HG03066 (cell line): ENCODE measurements at regions not wholly inside any gene's neighbourhood (a gene's known extent, or its start where the extent isn't known, plus 50 kb on each side); places are given as distances from the start of the nearest gene placed in this dataset.

ENCODE experiments used
- ATAC-seq: cut with Tn5 transposase; IDR thresholded peaks from one replicate; pipeline ENCODE4 v1.9.1; 2021; ENCODE audit warnings: low read depth; ENCODE audit not compliant: unreplicated experiment

DNA sequence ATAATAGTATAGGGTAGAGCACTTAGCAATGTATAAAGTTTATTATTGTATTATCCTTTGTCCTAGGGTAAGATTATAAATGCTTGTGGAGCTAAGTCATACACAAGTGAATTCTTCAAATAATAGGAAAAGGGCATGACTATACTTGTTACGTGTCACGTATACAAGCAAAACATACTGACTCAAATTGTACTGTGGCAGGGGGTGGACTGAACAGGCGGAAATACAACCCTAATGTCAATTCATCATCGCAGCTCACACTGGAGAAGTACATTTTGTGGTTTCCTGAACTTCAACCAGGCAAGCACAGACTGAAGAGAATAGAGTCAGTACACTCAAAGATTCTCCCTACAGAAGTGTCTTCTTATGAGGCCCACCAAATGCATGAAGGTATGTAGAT lies 201.0 kb downstream of the MBD2 start:
- ATAC-seq = no peak

GRCh38 chr18:54020966-54021365 lies 203.5 kb downstream of the MBD2 start:
- ATAC-seq = no peak

DNA sequence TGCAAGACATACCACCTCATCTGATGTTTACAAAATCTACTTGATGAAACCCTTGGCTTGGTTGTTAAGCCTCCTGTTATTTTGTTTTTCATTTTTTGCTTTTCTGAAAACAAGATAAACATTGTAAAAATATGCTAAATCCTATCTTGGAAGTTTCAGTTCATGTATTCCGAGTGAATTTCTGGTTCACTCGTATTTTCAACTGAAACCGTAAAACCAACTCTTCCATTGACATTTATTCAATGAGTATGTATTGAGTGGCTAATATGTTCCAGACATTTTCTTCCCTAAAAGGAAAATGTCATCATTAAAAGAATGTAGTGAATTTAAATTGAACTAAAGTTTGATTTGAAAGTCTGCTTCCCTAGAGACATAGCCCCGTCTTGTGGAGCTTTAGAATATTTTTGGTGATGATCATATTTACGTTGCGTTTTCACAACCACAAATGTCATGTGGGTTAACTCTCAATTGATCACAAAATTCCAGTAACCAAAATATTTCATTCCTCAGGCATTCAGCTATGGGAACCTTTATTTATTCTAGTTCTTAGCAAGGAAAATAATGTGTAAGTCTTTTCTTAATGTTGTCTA lies 204.2 kb downstream of the MBD2 start:
- no peak for ATAC-seq

GRCh38 chr18:54019641-54020040 lies 204.8 kb downstream of the MBD2 start:
- no peak for ATAC-seq

- no peak for ATAC-seq
Observed at GRCh38 chr18:54013452-54013851, 211.0 kb downstream of the MBD2 start.

GRCh38 chr18:54004828-54005227 lies 219.6 kb downstream of the MBD2 start:
- no peak for ATAC-seq

DNA sequence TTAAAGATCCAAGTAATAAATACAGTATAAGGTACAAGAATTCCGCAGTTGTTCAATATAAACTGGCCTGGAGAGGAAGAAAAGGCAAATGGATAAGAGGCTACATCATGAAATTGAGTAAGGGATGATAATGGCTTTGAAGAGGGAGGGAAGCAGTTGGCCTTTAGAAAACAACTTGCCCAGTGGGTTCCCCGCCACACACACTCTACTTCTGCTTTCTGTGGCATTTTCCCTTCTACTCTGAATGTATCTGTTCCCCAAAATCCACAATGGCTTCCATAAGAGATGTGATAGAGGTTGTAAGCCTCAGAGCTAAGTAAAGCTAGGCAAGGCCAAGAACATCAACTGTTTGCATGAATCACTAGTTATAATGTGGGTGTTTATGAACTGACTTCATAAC lies 221.3 kb downstream of the MBD2 start:
- no peak for ATAC-seq

DNA sequence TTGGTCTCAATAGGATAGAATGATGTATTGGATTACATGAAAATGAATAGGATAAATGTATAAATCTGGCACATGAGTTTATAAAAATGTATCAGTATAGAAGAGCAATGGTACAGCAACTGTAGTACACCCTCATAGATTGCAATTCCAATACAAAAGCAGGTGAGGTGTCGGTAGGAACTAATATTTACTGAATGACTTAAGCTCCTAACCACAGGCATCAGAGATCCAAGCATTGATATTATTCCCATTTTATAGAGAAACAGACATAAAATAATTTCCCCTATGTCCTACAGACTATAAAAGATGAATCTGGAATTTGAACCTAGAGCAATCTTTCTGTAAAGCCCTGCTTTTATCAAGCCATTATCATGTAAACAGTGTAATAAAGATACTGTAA lies 227.4 kb downstream of the MBD2 start:
- ATAC-seq = no peak

- ATAC-seq = no peak
Observed at GRCh38 chr18:53994016-53994415, 230.5 kb downstream of the MBD2 start.

- no peak for ATAC-seq
Observed at GRCh38 chr18:53991805-53992204, 232.7 kb downstream of the MBD2 start.

DNA sequence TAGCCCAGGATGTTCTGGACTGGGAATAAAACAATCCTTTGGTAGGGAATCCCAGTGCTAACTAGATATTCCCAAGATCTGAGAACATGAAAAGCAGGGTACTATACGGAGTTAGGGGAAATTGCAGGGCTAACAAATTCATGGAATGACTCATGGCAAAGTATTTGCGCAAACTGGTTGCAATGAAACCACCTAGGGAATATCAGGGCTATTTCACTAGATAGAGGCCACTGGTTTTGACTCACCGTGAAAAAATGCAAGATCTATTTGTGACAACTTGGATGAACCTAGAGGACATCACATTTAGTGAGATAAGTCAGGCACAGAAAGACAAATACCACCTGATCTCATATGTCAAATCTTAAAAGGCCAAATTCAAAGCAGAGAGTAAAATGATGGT lies 233.3 kb downstream of the MBD2 start:
- ATAC-seq = no peak

DNA sequence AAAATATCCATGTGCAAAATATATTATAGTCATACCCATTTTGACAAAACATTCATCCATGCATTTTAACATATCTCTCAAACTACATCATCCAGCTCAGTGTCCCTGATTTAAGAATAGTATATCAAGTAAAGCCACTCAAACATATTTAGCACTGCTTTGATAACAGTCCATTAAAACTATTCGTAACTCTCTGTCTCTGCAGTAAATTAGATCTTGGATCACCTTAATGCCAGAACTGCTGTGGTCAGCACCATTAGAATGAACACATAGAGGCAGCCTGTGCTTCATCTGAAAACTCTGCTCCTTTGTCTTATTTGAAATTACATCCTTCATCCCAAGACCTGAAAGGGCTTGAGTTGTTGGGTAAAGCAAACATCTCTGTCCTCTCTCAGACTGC lies 234.0 kb downstream of the MBD2 start:
- ATAC-seq = no peak

- ATAC-seq = no peak
Observed at GRCh38 chr18:53984021-53984420, 240.4 kb downstream of the MBD2 start.

GRCh38 chr18:53971331-53971730 lies 253.1 kb downstream of the MBD2 start:
- ATAC-seq = no peak

GRCh38 chr18:53952700-53953099 lies 271.8 kb downstream of the MBD2 start:
- ATAC-seq = no peak

DNA sequence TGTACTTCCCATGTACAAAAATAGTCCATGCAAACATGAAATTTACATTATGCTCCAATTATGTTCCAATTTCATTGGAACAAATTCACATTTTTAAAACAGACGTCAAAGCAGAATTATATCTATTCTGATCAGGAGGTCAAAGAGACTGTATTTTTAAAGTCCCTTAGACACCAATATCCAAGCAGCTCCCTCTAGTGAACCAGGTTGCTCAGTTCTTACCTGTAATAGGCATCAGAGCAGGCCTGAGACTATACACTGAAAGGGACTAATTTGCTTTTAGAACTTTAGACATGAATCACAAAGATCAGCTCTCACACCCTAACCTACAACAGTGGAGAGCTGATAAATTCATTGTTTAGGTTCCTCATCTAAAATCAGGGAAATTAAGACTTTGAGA lies 273.9 kb downstream of the MBD2 start:
- no peak for ATAC-seq

GRCh38 chr18:53948991-53949390 lies 275.5 kb downstream of the MBD2 start:
- no peak for ATAC-seq

DNA sequence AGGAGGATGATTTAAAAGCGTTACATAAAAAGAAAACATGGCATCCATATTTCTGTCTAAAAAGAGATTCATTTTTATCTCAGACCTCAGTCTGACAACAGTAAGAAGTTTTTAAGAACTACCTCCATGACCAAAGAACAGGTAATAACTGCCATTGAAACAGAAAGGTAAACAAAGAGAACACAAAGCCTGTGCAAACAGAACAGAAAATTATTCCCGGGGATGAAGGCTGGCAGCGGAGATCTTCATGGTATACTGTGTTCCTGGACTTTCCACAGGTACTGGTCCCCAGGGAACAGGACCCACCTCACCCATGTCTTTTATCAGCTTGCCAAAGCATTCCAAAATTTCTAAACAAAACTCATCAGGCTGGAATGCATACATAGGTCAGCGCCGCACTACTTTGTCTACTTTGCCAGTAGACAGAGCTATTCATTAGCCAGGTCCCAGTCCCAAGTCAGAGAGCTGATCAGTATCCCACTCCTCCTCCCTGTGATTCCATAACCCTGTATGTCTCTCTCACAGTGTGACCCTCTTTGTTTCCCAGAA lies 277.3 kb downstream of the MBD2 start:
- no peak for ATAC-seq

- ATAC-seq = no peak
Observed at GRCh38 chr18:53946594-53946993, 277.9 kb downstream of the MBD2 start.

DNA sequence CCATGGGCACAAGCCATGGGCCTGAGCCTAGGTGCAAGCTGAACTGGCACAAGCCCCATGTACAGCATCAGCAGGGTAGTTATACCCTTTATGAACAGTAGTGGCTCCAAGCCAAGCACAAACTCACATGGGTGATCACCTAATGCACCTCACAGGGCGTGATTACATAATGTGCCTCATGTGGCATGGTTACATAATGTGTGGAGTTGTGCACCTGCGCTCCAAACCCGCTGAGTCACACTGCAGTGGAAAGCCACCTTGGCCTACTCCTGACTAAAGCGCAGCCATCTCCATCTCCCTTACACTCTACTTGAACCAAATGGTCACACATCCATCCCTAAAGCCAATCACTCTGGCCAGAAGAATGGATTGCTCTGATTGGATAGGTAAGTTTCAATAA lies 279.7 kb downstream of the MBD2 start:
- ATAC-seq = no peak

DNA sequence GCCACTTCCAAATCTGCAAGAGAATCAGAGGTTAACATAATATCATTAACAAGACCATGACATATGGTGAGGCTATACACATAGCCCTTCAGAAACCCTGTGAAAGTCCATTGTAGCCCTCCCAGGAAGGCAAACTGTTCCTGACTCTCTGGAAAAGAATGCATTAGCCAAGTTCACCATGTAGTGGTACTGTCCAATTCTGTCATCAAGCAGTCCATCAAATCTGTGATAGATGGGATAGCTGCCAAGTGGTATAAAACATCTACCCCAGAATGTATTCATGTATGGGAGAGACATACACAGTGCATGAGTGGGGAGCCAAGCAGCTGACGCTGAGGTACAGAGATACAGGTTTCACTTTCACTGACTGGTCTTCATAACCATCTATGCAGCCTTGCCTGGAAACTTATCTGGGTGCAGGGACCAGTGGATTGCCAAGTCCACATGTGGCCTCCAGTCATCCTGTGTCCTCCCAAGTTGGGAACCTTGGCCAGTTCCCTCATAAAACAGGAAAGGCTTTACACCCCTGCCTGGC lies 281.1 kb downstream of the MBD2 start:
- no peak for ATAC-seq

DNA sequence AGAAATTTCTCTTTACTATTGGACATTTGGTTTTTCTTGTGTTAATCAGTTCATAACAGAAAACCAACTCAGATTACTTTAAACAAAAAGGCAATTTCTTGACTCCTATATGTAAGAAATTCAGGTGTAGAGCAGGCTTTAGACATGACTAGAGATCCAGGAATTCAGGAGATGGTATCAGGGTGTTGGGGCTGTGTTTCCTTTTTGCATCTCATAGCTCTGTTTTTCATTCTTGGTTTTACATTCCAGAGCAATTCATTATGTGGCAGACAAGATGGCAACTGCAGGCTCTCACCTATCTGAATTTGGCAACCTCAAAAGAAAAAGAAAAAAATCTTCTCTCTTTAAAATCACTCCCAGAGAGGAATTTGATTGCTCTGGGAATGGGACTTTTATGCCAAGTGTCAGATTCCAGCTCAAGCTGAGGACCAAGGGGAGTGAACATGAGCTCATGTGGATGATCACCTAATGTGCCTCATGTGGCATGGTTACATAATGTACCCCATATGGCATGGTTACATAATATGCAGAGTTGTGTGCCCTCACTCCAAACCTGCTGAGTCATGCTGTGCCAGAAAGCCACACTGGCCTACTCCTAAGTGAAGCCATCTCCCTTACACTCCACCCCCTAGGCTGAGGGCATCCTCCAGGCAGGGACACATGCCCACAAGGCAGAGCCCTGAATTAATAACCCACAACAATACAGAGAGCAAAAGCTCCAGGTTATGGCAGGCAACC lies 282.7 kb downstream of the MBD2 start:
- no peak for ATAC-seq
